GM12873 (cell line): ENCODE measurements at regions not wholly inside any gene's neighbourhood (a gene's known extent, or its start where the extent isn't known, plus 50 kb on each side); places are given as distances from the start of the nearest gene placed in this dataset.

ENCODE experiments used
- TF ChIP-seq, protein P1 (sequence below): IDR thresholded peaks from 2 replicates; pipeline ENCODE4 v1.5.1; 2012; ENCODE audit warnings: low read depth, mild to moderate bottlenecking, moderate library complexity, low read length, control low read depth; ENCODE audit not compliant: insufficient read depth; ENCODE audit errors: missing control alignments

DNA sequence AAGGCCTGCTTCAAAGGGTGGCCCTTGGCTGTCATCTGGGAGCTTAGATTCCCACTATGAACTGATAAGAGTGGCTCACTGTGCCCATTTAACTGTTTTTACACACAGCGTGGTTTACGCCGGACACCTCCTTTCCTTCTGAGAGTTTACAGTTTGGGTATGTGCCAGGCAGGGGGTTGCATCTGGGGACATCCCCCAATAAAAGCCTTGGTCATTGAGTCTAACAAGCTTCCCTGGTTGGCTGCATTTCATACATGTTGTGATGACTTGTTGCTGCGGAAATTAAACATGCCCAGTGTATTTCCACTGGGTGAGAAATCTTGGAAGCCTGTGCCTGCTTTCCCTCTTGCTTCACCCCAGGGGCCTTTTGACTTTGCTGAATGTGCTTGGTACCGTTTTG is 264.1 kb upstream of the NPY start:
- TF ChIP-seq, protein P1, sequence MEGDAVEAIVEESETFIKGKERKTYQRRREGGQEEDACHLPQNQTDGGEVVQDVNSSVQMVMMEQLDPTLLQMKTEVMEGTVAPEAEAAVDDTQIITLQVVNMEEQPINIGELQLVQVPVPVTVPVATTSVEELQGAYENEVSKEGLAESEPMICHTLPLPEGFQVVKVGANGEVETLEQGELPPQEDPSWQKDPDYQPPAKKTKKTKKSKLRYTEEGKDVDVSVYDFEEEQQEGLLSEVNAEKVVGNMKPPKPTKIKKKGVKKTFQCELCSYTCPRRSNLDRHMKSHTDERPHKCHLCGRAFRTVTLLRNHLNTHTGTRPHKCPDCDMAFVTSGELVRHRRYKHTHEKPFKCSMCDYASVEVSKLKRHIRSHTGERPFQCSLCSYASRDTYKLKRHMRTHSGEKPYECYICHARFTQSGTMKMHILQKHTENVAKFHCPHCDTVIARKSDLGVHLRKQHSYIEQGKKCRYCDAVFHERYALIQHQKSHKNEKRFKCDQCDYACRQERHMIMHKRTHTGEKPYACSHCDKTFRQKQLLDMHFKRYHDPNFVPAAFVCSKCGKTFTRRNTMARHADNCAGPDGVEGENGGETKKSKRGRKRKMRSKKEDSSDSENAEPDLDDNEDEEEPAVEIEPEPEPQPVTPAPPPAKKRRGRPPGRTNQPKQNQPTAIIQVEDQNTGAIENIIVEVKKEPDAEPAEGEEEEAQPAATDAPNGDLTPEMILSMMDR, result no peak

DNA sequence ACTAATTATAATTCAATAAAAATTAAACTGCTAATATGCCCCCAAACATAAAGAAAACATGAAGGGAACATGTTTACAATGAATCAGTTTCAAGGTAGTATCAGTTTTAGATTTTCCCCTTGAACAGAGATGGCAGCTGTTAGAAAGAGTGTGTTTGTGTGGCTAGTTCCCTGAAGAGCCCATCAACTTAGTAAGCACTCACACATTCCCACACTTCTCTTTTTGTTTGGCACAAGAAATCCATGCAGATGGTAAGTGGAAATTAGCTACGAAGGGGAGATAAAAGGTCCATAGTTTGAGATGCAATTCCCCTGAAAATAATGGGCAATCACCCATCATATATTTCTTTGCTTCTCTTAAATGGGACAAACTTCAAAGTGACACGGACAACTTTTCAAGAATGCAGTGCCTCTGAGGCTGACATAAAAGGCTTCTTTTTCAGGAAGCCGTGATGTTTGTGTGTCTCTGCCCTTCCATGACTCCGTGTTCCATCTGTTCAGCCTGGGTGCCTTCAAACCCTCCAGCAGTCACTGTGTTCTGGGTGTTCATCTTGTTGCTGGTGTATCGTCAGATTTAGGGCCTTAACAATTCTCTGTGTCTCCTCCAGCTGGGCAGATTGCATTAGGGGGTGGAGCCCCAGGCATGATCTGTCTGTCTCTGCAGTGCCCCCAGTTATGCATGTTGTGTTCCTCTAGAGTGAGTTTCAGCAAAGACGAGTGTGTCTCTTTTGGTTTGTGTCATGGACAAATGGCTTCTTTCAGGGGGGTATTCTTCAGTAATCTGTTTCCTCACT is 259.5 kb upstream of the NPY start:
- TF ChIP-seq, protein P1, result no peak

GRCh38 chr7:24025094-24025493 is 258.9 kb upstream of the NPY start:
- TF ChIP-seq, protein P1, result no peak

GRCh38 chr7:24025765-24026164 is 258.2 kb upstream of the NPY start:
- TF ChIP-seq, protein P1, result no peak

DNA sequence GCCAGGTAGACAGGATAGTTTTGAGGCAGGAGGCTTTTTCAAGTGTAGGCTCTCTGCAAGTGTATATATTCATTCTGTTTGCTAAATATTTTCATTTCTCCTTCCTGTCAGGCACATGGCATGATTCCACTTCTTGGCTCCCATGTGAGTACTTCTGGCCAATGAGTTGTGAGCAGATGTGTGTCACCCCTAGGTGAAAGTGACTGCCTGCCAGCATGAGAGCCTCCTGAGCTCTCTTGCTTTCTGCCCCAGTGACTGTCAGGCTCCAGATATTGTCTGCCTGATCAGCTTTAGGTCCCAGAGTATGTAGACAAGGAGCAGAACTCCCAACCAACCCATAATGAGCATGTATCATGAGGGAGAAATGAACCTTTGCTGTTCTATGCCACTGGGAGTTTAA is 257.6 kb upstream of the NPY start:
- TF ChIP-seq, protein P1, result no peak

GRCh38 chr7:24029068-24029467 is 254.9 kb upstream of the NPY start:
- TF ChIP-seq, protein P1, result no peak

- TF ChIP-seq, protein P1, result no peak
Observed at GRCh38 chr7:24034251-24034650, 249.7 kb upstream of the NPY start.
